B cell (primary cell): ENCODE measurements at regions not wholly inside any gene's neighbourhood (a gene's known extent, or its start where the extent isn't known, plus 50 kb on each side); places are given as distances from the start of the nearest gene placed in this dataset.
"Not testable (repeated sequence)": the region's sequence is repeated elsewhere in the genome, so short reads cannot be mapped to it uniquely, and the experiment has no call there.

Experiments
- CTCF ChIP-seq: fragments of 200-600 bp; IDR thresholded peaks from one replicate; pipeline ENCODE4 v1.8.0; 2022; ENCODE audit warnings: antibody characterized with exemption, mild to moderate bottlenecking
- EZH2 ChIP-seq: IDR thresholded peaks from 2 replicates; pipeline ENCODE4 v1.6.1; 2012; ENCODE audit warnings: borderline replicate concordance, low read depth, mild to moderate bottlenecking, moderate library complexity, low read length; ENCODE audit not compliant: insufficient read depth, poor library complexity, severe bottlenecking

- TF ChIP-seq CTCF, EZH2: not testable (repeated sequence)
These were observed 292.3 kb upstream of the TFAP2D start for GRCh38 chr6:50421041-50421440.
